NCI-H1048 (cell line): ENCODE measurements at regions not wholly inside any gene's neighbourhood (a gene's known extent, or its start where the extent isn't known, plus 50 kb on each side); places are given as distances from the start of the nearest gene placed in this dataset.

Source experiments
- DNase-seq: peaks from one replicate; lab custom pipeline; 2025; lab: John Stamatoyannopoulos, UW

DNA sequence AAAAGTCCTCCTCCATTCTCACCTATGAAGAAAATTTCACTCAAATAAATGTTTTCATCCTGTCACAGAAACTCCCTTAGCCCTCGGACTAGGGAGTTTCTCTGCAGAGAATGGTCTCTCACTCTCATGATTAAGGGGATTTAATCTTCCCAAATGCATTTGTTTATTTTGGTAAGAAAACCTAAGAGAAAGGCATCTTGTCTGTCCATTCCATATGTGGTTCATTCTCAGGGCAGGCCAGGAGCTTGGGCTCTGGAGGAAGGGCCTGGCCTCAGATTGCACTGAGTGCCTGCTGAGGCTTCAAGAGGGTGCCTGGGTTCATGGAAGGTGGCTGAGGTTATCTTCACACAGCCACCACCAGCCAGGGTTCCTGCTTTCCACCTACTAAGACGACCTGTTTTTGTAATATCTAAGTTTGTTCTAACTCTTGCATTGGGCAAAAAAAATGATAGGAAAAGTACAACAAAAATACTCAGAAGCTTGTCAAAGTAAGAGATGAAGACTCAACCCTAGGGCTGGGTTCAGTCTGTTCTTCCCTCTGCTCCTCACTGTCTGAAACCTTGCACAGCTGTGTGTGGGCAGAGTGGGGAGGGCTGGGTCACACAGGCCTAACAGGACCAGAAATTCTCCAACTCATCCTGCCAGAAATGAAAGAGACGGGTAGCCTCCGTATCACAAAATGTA, 186.7 kb downstream of the CXCL12 start:
- DNase-seq, result no peak

DNA sequence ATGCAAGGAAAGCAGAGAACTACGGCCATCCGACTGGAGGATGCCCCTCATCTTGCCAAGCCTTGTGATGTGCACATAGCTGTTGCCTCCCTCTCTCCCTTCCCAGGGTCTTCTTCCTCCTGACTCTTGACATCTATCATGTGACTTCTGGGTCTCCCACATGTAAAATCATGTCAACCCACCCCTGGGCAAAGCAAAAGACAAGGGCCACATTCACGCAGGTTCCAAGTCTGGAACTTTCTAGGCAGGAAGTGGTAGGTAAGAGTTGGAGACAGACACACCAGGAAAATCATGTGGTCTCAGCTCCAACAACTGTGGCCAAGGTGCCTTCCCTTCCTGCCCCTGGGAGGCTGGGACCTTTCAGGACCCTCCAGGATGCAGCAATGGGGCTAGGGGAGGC, 187.3 kb downstream of the CXCL12 start:
- DNase-seq, result no peak

DNA sequence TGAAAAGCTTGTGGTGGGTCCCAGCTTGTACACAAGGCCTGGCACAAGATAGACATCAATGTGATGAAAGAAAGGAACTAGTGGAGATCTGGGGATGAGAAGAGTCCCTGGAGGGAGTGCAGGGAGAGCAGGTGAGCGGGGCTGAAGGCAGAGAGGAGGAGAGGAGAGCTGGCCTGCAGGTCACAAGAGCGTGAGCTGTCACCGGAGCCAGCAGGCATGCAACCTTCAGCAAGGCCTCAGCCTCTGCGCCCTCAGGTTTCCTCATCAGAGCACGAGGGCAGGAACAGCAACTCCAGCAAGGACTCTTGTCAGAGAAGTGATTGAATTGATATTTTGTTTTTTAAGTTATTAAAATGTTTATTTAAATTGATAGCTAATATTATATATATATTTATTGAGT, 188.6 kb downstream of the CXCL12 start:
- DNase-seq, result no peak

DNA sequence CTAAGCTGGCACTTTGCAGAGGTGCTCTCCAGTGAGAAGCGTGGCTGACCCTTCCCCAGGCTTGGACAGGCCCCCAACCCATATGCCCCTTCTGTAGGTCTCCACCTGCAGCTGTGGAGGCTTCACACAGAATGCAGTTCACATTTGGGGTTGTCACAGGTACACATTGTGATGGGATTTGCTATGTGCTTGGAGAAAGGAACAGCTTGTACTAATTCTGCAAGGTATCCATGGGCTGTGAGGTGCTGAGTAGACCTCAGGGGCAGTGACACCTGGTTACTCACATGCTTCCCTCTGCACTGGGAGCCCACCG, 188.9 kb downstream of the CXCL12 start:
- DNase-seq, result no peak

DNA sequence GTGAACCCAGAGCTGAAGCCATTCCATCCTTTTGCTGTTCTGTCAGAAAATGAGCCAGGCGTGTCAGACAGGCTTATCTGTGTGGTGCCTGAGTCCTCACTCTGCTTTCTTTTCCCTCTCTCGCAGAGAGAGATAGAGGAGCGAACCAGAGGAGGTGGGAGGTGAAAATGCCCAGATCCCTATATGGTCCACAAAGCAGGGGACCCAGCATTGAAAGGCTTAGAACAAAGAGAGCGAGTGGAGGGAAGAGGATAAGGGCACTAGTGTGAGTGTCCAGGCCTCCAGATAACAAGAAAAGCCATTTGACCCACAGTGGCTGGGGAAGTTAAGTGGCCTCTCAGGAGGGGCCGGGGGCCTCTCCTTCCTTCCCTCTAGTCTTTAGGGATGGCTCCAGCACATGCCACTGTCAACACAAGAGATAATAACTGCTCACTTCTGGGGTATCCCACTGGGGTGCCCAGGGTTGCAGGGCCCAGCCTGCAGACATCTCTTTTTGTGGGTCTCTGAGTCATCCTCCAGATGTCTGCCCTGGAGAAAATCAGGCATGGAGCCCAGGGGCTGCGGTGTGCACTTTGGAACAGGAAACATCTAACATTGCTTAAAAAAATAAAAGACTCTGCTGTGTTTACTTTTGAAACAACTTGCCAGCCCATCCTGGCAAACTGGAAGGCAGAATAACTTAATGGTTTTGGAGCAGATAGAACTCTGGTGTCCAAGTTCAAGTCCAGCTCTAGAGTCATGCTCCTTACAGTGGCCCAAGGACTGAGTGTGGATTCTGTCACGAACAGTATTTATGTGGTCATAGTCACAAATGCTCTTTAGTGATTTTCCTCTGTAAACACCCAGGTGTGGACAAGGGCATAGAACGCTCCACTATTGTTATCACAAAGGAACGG, 189.5 kb downstream of the CXCL12 start:
- DNase-seq, result no peak

DNA sequence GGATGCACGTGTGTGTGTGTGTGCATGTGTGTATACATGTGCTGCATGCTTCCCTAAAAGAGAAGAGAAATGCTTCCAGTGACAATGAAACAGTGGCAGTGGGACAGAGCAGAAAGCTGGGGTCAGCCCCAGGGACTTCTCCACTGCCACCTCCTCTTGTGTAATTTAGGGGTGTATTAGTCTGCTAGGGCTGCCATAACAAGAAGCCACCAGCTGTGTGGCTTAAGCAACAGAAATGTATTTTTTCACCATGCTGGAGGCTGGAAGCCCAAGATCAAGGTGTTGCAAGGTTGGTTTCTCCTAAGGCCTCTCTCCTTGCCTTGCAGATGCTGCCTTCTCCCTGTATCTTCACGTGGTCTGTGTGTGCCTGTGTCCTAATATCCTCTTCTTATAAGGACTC, 190.5 kb downstream of the CXCL12 start:
- no peak for DNase-seq

DNA sequence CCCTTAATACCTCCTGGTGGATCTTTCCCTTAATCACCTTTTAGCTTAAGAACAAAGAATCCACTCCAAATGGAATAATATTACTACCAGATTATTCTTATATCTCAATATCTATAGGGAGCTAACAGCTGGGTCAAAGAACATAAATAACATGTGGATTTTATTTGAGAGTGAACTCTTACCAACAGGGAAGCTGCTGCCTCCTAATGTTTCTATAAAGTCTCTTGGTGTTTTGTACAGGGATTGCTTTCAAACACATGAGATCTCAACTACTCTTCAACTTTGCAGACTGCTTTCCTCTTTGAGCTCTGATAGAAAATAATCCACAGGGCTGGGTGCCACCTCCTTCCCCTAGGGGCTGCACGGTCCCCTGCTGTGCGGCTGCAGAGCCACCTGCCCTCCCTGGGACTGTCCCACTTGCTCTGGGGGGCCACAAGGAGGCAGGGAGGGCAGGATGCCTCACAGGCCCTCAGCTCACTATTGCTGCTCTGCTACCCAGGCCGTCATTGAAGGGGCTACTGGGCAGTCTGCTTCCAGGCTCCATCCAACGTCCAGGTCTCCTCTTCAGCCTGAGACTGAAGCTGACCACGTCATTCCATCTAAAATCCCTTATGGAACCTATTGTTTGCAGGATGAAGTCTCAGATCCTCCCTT, 191.2 kb downstream of the CXCL12 start:
- no peak for DNase-seq

DNA sequence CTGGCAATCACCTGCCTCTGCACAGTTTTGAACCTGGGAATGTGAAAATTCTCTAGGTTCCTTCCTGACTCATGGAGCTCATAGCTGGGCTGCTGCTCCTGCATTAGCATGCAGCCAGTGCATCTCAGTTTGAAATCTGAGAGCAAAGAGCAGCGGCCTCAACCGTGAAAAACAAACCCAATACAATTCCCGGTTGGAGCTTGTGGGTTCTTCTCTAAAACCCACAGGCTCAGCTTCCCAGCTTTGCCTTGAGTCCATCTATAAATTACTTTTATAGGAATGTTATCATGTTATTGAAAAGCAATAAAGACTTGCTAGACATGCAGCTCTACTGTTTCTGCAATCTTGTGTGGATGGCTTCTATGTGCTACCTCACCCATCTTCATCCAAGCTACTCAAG, 191.7 kb downstream of the CXCL12 start:
- no peak for DNase-seq

DNA sequence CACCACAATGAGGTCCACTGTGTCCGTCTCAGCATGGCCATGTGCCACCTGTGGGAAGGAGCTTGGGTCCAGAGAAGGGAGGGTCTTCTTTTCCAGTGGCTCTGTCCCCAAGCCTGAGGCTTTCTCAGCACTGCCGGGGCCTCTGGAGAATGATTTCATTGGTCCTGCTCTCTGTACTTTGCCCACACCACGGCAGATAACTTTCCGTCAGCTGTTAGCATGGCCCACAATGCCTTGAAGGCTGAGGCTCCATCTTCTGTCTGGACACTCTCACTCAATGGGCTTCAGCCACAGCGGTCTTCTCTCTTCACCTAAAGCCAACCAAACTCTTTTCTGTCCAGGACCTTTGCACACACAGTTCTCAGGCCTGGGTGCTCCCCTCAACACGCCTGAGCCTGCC, 192.5 kb downstream of the CXCL12 start:
- no peak for DNase-seq

DNA sequence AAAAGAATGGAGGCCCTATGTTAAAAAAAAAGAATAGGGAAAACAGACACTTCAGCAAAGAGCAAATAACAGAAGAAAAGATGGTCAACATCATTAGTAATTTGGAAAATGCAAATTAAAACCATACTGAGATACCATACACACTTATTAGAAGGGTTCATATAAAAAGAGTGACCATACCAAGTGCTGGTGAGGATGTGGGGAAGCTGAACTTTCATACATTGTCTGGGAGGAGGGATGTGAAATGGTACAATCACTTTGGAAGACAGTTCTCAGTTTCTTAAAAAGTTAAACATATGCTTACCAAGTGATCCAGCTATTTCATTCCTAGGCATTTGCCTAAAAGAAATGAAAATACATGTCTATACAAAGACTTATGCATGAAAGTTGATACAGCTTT, 194.4 kb downstream of the CXCL12 start:
- no peak for DNase-seq

DNA sequence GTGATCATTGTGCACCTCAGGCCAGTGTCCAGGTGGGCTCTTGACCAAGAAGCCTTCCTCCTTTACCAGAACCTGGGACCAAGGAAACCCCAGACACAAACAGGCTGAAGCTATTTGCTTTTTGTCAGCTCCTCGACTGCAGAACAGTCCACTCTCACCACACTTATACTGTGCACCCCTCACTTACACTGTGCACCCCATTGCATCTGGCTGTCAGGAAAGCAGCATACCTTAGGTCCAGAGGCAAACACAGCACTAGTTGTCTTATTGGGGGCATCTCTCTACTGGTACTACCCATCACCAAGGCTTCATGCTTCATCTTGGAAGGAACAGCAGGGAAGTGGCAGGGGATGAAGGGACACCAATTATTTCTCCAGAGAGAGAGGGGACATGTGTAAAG, 198.1 kb downstream of the CXCL12 start:
- DNase-seq, result no peak

DNA sequence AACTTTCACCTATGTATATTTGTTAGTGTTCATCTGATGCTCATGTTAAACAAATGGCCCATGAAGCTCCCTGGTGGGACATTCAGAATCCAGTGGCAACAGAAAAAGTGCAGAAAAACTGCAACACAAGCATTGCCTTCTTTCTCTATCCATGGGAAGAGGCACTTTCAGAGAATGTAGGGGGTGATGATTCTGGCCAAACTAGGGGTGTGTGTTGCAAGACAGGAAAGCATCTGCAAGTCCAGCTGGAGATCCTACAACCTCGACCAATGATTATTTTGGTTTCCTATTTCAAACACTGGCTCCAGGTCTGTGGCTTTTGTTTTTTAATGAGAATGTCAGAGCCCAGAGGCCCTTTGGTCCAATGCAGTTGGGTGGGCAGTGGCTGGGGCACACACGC, 198.7 kb downstream of the CXCL12 start:
- DNase-seq, result no peak

DNA sequence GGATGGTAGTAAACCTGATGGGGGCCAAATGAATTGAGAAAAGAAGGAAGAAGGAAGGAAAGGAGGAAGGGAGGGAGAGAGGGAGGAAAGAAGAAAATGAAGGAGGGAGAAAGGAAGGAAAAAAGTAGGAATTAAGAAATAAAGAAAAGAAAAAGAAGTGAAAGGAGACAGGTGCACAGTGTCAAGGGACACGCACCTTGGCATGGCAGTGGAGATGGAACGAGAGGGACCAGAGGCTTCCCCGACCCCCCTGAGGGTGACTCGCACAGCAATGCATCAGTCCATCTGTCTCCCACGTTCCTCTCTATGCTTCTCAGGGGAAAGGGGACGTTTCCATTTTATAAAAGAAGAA, 199.6 kb downstream of the CXCL12 start:
- DNase-seq, result no peak

DNA sequence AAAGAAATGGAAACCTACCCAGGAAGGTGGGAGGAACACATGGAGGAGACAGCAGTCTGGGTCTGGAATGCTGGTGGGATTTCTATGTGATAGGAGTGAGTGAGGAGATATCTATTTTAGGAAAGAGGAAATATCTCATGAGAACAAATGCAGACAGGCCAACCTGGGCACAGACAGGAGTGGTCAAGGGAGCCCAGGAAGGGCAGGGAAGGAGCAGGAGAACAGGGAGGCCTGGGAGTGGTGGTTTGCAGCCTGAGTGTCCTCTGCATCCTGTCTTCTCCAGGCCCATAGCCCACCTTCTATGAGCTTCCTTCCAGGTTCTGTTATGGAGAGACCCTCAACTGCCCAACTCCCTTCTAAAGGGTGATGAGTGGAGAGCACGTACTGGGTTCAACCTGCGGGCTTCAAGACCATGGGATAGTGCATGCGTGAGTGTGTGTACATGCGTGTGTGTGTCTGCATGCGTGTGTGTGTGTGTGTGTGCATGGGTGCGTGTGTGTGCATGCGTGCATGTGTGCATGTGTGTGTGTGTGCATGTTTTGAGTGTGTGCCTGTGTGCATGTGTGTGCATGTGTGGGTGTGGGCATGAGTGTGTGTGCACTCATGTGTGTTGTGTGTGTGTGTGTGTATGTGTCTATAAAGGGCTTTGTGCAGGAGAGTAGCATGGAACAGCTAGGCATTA, 200.1 kb downstream of the CXCL12 start:
- no peak for DNase-seq

DNA sequence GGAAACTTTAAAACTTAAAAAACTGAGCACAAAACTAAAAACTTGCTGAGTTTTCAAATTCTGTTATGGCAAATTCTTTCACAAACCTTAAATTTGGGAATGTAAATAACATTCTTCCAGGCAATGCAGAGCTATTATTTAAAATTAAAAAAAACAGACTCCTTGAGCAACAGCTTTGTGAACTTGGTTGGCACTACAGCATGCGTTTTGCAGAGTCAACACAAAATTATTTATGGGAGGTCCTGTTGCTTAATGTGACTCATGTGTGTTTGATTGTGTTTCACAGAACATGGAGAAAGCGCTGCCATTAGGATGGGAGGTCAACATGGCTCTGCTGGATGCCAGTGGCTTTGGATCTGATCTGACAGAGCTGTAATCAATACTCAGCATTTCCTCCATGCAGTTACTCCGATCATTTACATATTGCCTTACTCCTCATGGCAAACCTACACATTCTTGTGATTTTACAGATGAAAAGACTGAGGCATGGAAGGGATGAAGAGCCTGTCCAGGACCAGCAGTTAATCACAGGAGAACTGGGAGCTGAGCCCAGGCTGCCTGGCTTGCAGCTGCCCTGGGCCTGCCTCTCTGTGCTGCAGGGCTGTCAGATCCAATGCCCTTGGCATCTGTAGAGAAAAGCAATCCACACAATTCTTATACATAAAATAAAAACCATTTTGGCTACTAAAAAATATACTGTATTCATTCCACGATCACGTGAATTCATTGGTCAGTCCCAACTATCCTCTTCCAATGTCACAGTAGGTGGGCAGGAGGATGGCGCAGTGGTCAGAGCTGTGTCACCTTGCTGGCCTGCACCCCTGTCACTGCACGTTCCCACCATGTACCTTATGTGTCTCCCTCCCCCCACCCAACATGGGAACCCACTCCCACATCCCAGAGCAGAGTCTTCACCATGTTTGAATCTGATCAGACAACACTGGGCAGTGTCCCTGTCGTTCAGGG, 200.9 kb downstream of the CXCL12 start:
- DNase-seq, result no peak

DNA sequence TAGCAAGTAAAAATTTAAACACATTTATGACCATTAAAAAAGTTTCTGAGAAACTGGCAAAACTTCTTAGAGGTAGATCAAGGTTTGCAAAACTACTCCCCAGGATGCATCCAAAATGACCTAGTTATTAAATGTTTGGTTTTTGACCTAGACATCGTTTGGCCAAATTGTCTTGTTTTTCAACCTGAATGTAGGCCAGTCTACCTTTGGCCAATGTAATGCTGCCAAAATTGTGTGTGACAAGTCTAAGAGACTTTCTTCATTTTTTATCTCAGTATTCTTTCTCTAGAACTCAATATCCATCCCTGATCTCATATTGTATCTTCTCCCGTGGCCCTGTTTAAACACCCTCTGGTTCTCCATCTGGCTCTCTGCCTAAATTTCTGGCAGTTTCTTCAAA, 202.0 kb downstream of the CXCL12 start:
- DNase-seq, result no peak

DNA sequence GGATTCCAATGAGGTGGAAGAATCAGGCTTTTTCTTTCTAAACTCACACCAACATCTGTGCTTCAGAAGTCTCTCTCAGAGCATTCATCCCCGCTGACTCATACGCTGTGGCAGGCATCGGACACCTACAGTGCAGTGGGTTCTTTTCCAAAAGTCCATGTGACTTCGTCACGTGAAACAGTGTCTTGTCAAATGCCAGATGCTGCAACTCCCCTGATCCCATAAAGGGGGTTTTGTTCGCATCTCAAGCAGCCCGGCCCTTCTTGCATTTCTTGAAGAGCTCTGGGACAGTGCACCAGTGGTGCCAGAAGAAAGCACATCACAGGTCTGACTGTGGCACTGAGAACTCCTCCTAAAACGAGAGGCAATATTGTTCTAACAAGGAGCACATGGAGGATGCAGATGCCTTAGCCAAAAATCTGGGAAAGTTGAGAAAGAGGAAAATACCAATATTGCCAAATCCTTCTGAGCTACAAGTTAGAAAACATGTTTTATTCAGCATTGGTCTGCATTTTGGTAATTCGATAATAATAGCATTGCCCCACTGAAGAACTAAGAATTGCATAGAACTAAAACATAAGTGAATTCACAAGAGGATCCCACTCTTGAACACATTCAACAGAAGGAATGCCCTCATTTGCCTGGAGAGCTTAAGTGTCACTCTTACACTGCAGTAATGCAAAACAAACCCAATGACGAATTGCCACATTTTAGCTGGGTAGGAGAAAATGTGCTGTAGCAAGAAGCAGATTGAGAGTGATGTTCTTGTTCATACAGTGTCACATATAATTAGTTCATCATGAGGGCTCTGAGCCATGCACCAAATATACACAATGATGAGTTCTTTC, 204.4 kb downstream of the CXCL12 start:
- no peak for DNase-seq

DNA sequence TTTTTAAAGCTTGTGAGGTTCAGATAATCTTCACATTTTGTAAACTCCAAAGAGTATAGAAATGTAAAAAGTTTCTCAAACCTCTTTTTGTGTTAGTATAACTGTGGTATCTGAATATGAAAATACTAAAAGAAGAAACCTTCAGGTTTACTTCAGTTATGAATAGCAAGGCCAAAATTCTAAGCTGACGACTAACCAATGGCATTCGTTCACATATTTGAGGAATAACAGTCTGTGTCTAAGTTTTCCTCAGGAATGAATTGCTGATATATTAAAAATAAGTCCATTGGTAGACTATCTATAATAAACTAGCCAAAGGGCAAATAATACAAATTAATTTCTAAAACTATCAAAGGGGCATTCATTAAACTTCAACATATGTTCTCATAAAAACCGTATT, 206.0 kb downstream of the CXCL12 start:
- DNase-seq, result no peak

DNA sequence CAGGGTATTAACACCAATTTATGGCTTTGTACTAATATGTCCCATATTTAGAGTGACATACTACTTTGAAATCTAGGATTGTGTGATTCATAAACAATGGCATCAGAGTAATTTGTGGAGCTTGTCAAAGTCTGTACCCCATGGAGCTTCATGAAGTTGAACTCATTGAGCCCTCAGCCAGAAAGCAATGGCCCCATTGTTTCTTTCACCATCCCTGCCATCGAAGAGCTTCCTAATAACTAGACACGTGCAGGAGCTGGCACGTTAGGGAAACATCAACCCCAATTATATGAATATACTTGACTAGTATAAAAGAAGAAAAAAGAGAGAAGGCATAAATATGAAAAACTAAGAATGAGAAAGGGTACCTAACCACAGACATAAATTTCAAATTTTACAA, 206.6 kb downstream of the CXCL12 start:
- DNase-seq, result no peak

DNA sequence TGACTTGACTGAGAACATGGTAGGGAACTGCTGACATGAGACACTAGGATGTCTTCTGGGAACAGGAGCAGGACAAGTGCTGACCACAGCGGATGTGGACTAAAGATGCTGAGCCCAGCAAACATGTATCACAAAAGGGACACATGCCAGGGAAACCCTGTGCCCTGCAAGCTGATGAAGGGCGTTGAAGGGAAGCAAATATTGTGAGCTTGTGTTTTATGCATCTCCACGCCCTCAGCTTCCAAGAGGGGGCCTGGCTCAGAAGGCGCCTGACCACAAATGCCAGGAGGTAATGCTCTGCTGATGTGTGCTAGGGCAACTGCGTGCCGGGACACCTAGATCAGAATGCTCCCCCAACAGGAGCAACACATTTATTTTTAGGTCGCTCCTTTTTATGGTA, 207.3 kb downstream of the CXCL12 start:
- DNase-seq, result no peak

DNA sequence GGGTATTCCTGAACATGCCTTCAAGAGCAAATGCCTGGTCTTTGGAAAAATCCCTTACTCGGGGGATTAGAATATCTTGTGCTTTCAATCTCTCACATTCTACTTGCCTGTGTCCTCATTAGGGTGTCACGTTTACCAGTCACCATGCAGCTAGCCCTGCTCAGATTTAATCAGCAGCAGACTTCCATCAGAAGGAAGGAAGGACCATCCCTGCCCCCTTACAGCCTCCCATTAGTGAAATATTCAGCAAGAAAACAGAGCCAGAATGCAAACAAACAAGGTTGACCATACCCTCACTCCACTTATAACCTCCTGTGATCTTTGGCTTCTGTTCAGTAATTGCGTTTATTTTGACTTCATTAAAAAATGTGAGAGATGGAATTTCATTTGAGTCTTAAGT, 208.6 kb downstream of the CXCL12 start:
- no peak for DNase-seq
